GM19025 (cell line): ENCODE measurements at regions not wholly inside any gene's neighbourhood (a gene's known extent, or its start where the extent isn't known, plus 50 kb on each side); places are given as distances from the start of the nearest gene placed in this dataset.
A peak's percentile ranks its signal among the peaks of the same experiment; 100 is the strongest.
"Not testable (repeated sequence)": the region's sequence is repeated elsewhere in the genome, so short reads cannot be mapped to it uniquely, and the experiment has no call there.

Experiments used
- ATAC-seq: cut with Tn5 transposase; IDR thresholded peaks from one replicate; pipeline ENCODE4 v1.9.1; 2021; ENCODE audit warnings: mild to moderate bottlenecking, low read depth, moderate library complexity; ENCODE audit not compliant: unreplicated experiment

DNA sequence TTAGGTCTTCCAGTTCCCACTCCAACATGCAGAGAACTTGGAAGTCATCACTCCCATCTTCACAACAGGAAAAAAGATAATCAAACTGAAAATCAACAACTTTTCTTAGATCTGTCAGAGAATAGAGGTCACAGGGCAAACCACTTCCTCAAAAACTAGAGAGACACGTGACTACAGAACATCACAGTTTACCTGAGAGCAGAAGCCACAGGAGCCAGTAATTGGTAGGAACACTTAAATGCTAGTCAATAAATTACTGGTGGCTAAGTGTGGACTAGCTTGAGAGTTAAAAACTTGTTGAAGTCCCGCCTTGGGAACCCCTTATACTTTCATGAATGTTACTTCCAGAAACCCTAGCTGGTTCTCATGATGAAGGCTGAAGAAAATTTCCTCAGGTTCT is 81.1 kb downstream of the THSD1 start:
- not testable (repeated sequence) for ATAC-seq

DNA sequence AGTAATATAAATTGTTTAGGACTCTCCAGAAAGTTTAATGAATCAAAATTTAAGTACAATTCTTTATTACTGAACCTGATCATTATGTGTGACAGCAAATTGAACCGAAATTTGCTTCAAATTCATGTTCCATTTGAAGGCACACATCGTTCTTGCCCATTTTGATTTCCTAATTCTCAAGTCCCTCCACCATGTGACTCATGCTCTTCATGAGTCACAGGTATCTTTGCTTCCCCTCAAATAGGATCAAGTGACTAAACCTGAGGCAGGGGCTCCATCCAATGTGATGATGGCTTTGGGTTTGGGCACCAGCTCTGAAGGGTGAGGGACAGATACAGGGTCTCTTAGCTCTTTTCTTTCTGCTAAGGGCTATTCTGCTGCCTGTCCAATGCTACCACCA is 86.1 kb downstream of the THSD1 start:
- ATAC-seq = no peak

DNA sequence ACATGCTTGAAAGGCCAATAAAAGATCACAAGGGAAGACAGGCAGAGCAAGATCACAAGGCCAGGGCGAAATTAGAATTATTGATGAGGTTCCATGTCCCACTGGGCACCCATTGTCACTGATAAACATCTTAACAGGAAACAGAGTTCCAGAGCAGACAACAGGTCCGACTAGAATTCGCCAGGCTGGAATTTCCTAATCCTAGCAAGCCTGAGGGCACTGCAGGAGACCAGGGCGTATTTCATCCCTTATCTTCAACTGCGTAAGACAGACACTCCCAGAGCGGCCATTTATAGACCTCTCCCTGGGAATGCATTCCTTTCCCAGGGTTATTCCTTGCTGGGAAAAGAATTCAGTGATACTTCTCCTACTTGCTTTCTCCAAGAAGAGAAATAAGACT is 96.1 kb downstream of the THSD1 start:
- not testable (repeated sequence) for ATAC-seq

GRCh38 chr13:52306336-52306735 is 99.6 kb downstream of the THSD1 start:
- not testable (repeated sequence) for ATAC-seq

DNA sequence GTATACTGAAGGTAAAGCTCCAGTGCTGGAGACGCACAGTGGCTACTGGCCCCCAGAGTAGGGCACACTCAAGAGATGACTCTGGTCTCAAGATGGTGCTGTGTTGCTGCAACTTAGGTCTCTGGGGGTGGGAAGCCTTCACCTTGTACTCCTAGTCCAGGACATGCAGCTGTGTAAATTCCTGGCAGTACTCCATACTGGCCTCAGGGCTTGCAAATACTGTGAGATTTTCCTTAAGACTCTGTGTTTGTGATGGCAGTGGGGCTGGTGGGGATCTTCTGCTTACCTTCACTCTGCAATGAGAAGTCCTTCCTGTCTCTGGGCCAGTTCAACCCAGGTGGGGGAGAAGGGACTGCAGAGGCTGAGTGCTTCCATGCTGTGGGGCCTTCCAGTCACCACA is 102.9 kb downstream of the THSD1 start:
- not testable (repeated sequence) for ATAC-seq

- ATAC-seq = not testable (repeated sequence)
These were observed 103.3 kb downstream of the THSD1 start for GRCh38 chr13:52302688-52303087.

DNA sequence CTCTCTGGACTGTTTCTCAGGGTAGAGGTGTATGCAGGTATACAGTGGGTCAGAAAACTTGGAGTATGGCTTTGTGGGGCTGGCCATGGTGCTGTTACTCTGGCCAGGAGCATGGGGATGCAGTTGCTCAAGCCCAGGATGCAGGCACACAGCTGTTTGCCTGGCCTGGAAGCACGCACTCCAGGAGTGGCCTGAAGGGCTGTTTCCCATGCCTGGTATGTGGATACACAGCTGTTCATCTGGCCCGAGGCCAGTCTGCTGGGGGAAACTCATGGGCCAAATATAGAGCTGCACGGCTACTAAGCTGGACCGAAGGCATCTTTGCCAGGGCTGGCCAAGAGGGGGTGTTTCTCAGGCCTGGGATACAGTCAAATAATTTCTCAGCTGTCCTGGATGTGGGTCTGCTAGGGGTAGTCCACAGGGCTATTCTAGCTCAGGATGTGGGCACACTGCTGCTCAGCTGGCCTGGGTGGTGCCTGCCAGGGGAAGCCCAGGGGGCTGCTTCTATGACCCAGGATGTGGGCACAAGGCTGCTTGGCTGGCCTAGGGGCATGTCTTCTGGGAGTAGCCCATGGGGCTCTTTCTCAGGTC is 104.1 kb downstream of the THSD1 start:
- ATAC-seq = not testable (repeated sequence)

- ATAC-seq = not testable (repeated sequence)
These were observed 107.8 kb downstream of the THSD1 start for GRCh38 chr13:52298079-52298661.

GRCh38 chr13:52288891-52289290 is 117.1 kb downstream of the THSD1 start:
- ATAC-seq = not testable (repeated sequence)

- not testable (repeated sequence) for ATAC-seq
These were observed 122.0 kb upstream of the NEK3 start for GRCh38 chr13:52281387-52281786.

GRCh38 chr13:52279408-52279807 is 120.0 kb upstream of the NEK3 start:
- ATAC-seq = not testable (repeated sequence)

DNA sequence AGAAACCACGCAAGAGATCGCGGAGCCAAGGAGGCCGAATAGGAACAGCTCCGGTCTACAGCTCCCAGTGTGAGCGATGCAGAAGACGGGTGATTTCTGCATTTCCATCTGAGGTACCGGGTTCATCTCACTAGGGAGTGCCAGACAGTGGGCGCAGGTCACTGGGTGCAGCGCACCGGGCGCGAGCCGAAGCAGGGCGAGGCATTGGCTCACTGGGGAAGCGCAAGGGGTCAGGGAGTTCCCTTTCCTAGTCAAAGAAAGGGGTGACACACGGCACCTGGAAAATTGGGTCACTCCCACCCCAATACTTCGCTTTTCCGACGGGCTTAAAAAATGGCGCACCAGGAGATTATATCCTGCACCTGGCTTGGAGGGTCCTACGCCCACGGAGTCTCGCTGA is 94.9 kb upstream of the NEK3 start:
- ATAC-seq = not testable (repeated sequence)

GRCh38 chr13:52240752-52241151 is 81.4 kb upstream of the NEK3 start:
- ATAC-seq = peak; percentile 69

- peak; percentile 71 for ATAC-seq
These were observed 76.7 kb upstream of the NEK3 start for GRCh38 chr13:52235900-52236595.

- ATAC-seq = not testable (repeated sequence)
These were observed 75.5 kb upstream of the NEK3 start for GRCh38 chr13:52234928-52235327.

- not testable (repeated sequence) for ATAC-seq
These were observed 63.7 kb upstream of the NEK3 start for GRCh38 chr13:52223063-52223462.

DNA sequence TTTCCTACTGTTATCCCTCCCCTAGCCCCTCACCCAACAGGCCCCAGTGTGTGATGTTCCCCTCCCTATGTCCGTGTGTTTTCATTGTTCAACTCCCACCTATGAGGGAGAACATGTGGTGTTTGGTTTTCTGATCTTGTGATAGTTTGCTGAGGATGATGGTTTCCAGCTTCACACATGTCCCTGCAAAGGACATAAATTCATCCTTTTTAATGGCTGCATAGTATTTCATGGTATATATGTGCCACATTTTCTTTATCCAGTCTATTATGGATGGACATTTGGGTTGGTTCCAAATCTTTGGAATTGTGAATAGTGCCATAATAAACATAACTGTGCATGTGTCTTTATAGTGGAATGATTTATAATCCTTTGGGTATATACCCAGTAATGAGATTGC is 54.5 kb upstream of the NEK3 start:
- ATAC-seq = not testable (repeated sequence)

DNA sequence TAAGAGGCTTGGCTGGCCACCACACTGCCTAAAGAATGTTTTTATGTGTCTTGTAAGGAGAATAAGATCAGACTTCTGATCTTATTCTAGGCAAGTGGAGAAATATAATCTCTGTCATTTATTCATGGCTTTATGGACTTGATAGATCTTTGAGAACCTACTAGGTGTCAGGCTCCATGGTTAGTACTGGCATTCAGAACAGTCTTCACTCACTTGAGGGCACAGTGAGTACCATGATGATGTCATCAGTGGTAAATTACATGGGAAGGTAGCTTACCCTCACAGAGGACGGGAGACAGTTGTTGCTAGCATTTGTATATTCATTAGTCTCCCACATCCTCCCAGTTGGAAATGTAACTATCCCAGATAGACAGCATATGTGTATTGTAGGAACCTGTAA is 53.5 kb upstream of the NEK3 start:
- ATAC-seq = not testable (repeated sequence)

- not testable (repeated sequence) for ATAC-seq
These were observed 52.0 kb upstream of the NEK3 start for GRCh38 chr13:52211416-52211776.

- not testable (repeated sequence) for ATAC-seq
These were observed 51.4 kb upstream of the NEK3 start for GRCh38 chr13:52210564-52211415.
